GM12878 (cell line): ENCODE measurements at regions not wholly inside any gene's neighbourhood (a gene's known extent, or its start where the extent isn't known, plus 50 kb on each side); places are given as distances from the start of the nearest gene placed in this dataset.

Experiments
- ATAC-seq: fragments of 200-7000 bp; cut with Tn5 transposase; 3 replicates; pipeline ENCODE4 v1.9.1; 2020; ENCODE audit warnings: mild to moderate bottlenecking, moderate library complexity
- BruUV-seq: library from RNA; stranded (reverse); fragments of 400-500 nt; replicated peaks from 2 replicates; lab custom pipeline; 2021; lab: Mats Ljungman, UMichigan
- CTCF ChIA-PET: fragments of 300-600 bp; sonication (Branson Sonifier 250); formaldehyde crosslinking; extraction: SDS; loops from one replicate; lab custom pipeline; 2021; ENCODE audit warnings: inconsistent platforms; lab: Yijun Ruan, JAX
- POLR2A ChIA-PET: fragments of 350-600 bp; formaldehyde crosslinking; extraction: SDS; loops from one replicate; lab custom pipeline; 2021; ENCODE audit warnings: inconsistent platforms; lab: Charles Lee
- RAD21 ChIA-PET: fragments of 300-600 bp; sonication (Branson Sonifier 250); formaldehyde crosslinking; loops from one replicate; lab custom pipeline; 2023; ENCODE audit warnings: antibody characterized with exemption; ENCODE audit not compliant: unreplicated experiment; lab: Charles Lee
- SMC1A ChIA-PET: fragments of 300-600 bp; sonication (Branson Sonifier 250); formaldehyde crosslinking; loops from one replicate; lab custom pipeline; 2023; ENCODE audit not compliant: unreplicated experiment, uncharacterized antibody; lab: Charles Lee
- DNase-seq: peaks from one replicate; pipeline ENCODE4 v3.0.0-alpha.2; 2011; ENCODE audit warnings: low read depth, low spot score
- FAIRE-seq: peaks from 3 replicates; lab custom pipeline; 2011; peaks lifted over from hg19 to GRCh38; lab: Jason Lieb, UNC
- H2AFZ ChIP-seq: 2 replicates; pipeline ENCODE4 v1.6.0; 2011; ENCODE audit warnings: low read depth, low read length, control low read depth; ENCODE audit not compliant: control insufficient read depth
- H3K27ac ChIP-seq: 2 replicates; pipeline ENCODE4 v1.5.1; 2011; ENCODE audit warnings: control low read depth; ENCODE audit not compliant: control insufficient read depth, insufficient read depth
- H3K27me3 ChIP-seq, 2 experiments: replicated peaks in 1 of 2; 2 replicates each; pipeline versions ENCODE4 v1.6.0 to v1.6.1; 2011; ENCODE audit warnings: low read length in 1 of 2; ENCODE audit not compliant: control insufficient read depth in 2 of 2, insufficient read depth in 2 of 2
- H3K36me3 ChIP-seq, 2 experiments: 2 replicates each; pipeline ENCODE4 v1.5.1; 2011; ENCODE audit warnings: low read length in 1 of 2; ENCODE audit not compliant: control insufficient read depth in 2 of 2, insufficient read depth in 2 of 2
- H3K4me1 ChIP-seq: 2 replicates; pipeline ENCODE4 v1.6.1; 2011; ENCODE audit warnings: mild to moderate bottlenecking, low read length, moderate library complexity, mixed read lengths; ENCODE audit not compliant: control insufficient read depth, insufficient read depth
- H3K4me2 ChIP-seq: 2 replicates; pipeline ENCODE4 v1.6.0; 2011; ENCODE audit warnings: control low read depth; ENCODE audit not compliant: control insufficient read depth, insufficient read depth
- H3K4me3 ChIP-seq: fragments of 200-600 bp; sonication (generic); 2 replicates; pipeline ENCODE4 v1.5.1; 2016
- H3K79me2 ChIP-seq: 2 replicates; pipeline ENCODE4 v1.6.0; 2011; ENCODE audit warnings: low read length; ENCODE audit not compliant: control insufficient read depth, insufficient read depth
- H3K9ac ChIP-seq: 2 replicates; pipeline ENCODE4 v1.8.0; 2011; ENCODE audit warnings: low read length, control low read depth, mixed read lengths; ENCODE audit not compliant: control insufficient read depth, insufficient read depth
- H3K9me3 ChIP-seq: replicated peaks from 3 replicates; pipeline ENCODE4 v1.5.1; 2011; ENCODE audit warnings: mild to moderate bottlenecking, low read length; ENCODE audit not compliant: control insufficient read depth, insufficient read depth
- H4K20me1 ChIP-seq: 2 replicates; pipeline ENCODE4 v1.6.0; 2011; ENCODE audit not compliant: control insufficient read depth, insufficient read depth
- ESRRA ChIP-seq: IDR thresholded peaks from 2 replicates; pipeline ENCODE4 v1.6.1; 2012; ENCODE audit warnings: mild to moderate bottlenecking, low read length, improper control_type of control experiment
- KDM1A ChIP-seq: fragments of 200-600 bp; sonication (generic); IDR thresholded peaks from 2 replicates; pipeline ENCODE4 v1.6.1; 2016; ENCODE audit warnings: borderline replicate concordance
- MEF2A ChIP-seq: IDR thresholded peaks from 2 replicates; pipeline ENCODE4 v1.6.1; 2011; ENCODE audit warnings: low read depth, mild to moderate bottlenecking, low read length, moderate library complexity; ENCODE audit not compliant: insufficient read depth
- POLR2A ChIP-seq: IDR thresholded peaks from 2 replicates; pipeline ENCODE4 v1.6.1; 2011; ENCODE audit warnings: low read depth, mild to moderate bottlenecking, low read length
- SIN3A ChIP-seq: IDR thresholded peaks from 2 replicates; pipeline ENCODE4 v1.6.1; 2012; ENCODE audit warnings: low read depth, low read length, improper control_type of control experiment
- TARDBP ChIP-seq: IDR thresholded peaks from 2 replicates; pipeline ENCODE4 v1.6.1; 2016; ENCODE audit warnings: borderline replicate concordance
- TCF3 ChIP-seq: IDR thresholded peaks from 2 replicates; pipeline ENCODE4 v1.6.1; 2012; ENCODE audit warnings: low read depth, mild to moderate bottlenecking, low read length, borderline replicate concordance; ENCODE audit not compliant: insufficient read depth
- YBX1 ChIP-seq: fragments of 450-650 bp; IDR thresholded peaks from 2 replicates; pipeline ENCODE4 v1.6.1; 2016; ENCODE audit warnings: antibody characterized with exemption
- ZZZ3 ChIP-seq: IDR thresholded peaks from 2 replicates; pipeline ENCODE4 v1.6.1; 2011; ENCODE audit warnings: low read depth; ENCODE audit not compliant: control insufficient read depth, insufficient read length
- WGBS: methylation state at CpG from one replicate; pipeline ENCODE4 v1.1.6; 2016; ENCODE audit warnings: low lambda C conversion rate; ENCODE audit not compliant: insufficient replicate concordance, insufficient coverage; ENCODE audit errors: missing lambda C conversion rate; 5-methylcytosine and 5-hydroxymethylcytosine counted together
- in situ Hi-C: fragments of 300-500 bp; cut with MboI; formaldehyde crosslinking; loops from 9 replicates; pipeline ENCODE4 v1.14.3; 2018; ENCODE audit warnings: mixed read lengths
- intact Hi-C: fragments of 100-400 bp; cut with micrococcal nuclease; formaldehyde crosslinking; loops from one replicate; pipeline ENCODE4 v1.14.2; 2022; ENCODE audit not compliant: unreplicated experiment
- TF ChIP-seq, protein P1 (sequence below): fragments of 450-650 bp; IDR thresholded peaks from 2 replicates; pipeline ENCODE4 v1.6.1; 2016; ENCODE audit warnings: mild to moderate bottlenecking
- TF ChIP-seq, protein P2 (sequence below): fragments of 450-650 bp; formaldehyde crosslinking; IDR thresholded peaks from 2 replicates; pipeline ENCODE4 v1.4.0; 2022; ENCODE audit warnings: mild to moderate bottlenecking, moderate library complexity

DNA sequence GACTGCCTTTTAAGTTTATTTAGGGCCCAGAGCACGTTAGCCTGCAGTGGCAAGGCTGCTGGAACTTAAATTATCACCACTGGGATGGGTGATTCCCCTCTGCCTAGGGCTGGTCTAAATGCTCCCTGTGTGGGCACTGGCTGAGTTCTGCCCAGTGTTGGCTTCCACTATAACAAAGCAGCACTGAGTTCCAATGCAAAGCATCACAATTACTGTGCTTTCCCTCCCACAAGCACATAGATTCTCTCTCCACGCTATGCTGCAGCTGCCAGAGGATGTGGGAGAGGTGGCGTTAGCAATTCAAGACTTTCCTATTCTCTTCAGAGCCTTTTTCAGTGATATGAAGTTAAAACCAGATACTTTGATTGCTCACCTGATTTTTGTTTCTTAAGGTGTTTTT is 328.9 kb upstream of the DDX18 start:
- Histone ChIP-seq H3K79me2 (no peaks in the 10 kb centered on the region), H3K9me3 (no peaks in the 10 kb centered on the region), H3K36me3 (no peaks in the 10 kb centered on the region), H2AFZ (no peak overlapping the region), H3K4me3 (no peak overlapping the region), H3K27ac (no peak overlapping the region), H3K4me1 (no peaks in the 10 kb centered on the region), H4K20me1 (no peaks in the 10 kb centered on the region), H3K27me3 (no peaks in the 10 kb centered on the region), H3K9ac (no peak overlapping the region), H3K4me2 (no peak overlapping the region)
- intact Hi-C loops (no loop called here), in situ Hi-C loops (no loop called here)
- TF ChIP-seq, protein P1, sequence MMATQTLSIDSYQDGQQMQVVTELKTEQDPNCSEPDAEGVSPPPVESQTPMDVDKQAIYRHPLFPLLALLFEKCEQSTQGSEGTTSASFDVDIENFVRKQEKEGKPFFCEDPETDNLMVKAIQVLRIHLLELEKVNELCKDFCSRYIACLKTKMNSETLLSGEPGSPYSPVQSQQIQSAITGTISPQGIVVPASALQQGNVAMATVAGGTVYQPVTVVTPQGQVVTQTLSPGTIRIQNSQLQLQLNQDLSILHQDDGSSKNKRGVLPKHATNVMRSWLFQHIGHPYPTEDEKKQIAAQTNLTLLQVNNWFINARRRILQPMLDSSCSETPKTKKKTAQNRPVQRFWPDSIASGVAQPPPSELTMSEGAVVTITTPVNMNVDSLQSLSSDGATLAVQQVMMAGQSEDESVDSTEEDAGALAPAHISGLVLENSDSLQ, result no peak
- TF ChIP-seq ESRRA, result no peak
- TF ChIP-seq POLR2A, result no peak
- no peak for TF ChIP-seq MEF2A
- no peak for TF ChIP-seq TARDBP
- TF ChIP-seq, protein P2, sequence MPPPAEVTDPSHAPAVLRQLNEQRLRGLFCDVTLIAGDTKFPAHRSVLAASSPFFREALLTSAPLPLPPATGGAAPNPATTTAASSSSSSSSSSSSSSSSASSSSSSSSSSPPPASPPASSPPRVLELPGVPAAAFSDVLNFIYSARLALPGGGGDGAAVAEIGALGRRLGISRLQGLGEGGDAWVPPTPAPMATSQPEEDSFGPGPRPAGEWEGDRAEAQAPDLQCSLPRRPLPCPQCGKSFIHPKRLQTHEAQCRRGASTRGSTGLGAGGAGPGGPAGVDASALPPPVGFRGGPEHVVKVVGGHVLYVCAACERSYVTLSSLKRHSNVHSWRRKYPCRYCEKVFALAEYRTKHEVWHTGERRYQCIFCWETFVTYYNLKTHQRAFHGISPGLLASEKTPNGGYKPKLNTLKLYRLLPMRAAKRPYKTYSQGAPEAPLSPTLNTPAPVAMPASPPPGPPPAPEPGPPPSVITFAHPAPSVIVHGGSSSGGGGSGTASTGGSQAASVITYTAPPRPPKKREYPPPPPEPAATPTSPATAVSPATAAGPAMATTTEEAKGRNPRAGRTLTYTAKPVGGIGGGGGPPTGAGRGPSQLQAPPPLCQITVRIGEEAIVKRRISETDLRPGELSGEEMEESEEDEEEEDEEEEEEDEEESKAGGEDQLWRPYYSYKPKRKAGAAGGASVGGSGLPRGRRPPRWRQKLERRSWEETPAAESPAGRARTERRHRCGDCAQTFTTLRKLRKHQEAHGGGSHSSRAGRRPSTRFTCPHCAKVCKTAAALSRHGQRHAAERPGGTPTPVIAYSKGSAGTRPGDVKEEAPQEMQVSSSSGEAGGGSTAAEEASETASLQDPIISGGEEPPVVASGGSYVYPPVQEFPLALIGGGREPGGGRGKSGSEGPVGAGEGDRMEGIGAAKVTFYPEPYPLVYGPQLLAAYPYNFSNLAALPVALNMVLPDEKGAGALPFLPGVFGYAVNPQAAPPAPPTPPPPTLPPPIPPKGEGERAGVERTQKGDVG (CRISPR knock-in tag), result no peak
- TF ChIP-seq ZZZ3, result no peak
- TF ChIP-seq TCF3, result no peak
- TF ChIP-seq KDM1A, result no peak
- TF ChIP-seq YBX1, result no peak
- TF ChIP-seq SIN3A, result no peak
- ChIA-PET CTCF (no interaction called here), SMC1A (interaction anchor here (0.7 kb wide), 1 partner anchor 302 kb away, joined by 3 read pairs; no protein-coding TSS in a partner anchor), POLR2A (no interaction called here), RAD21 (no interaction called here)
- FAIRE-seq (no peak), ATAC-seq (no peak), DNase-seq (no peak)
- BruUV-seq, result no TSS peak
- 25% methylated on average over 3 of the region's 3 CpGs for WGBS
